HG03139 (cell line): ENCODE measurements at regions not wholly inside any gene's neighbourhood (a gene's known extent, or its start where the extent isn't known, plus 50 kb on each side); places are given as distances from the start of the nearest gene placed in this dataset.

Experiments used
- ATAC-seq: cut with Tn5 transposase; IDR thresholded peaks from one replicate; pipeline ENCODE4 v1.9.1; 2021; ENCODE audit not compliant: unreplicated experiment

DNA sequence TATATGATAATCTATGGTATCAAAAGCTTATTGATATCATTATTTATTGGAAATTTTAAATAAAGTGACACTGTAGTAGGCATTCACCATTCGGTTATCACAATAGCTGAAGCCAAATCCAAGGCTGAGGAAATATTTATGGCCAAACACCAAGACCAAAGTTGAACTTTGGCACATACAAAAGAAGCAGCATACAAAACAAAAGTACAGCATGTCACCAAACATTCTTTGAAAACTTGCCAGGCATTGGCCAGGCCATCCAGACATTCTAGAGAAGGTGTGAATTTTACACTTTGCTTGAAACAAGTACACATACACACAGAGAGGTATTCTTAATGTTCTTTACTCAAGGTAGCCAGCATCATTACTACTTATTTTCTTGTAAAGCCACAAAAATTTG lies 544.4 kb upstream of the CXADR start:
- ATAC-seq: no peak

DNA sequence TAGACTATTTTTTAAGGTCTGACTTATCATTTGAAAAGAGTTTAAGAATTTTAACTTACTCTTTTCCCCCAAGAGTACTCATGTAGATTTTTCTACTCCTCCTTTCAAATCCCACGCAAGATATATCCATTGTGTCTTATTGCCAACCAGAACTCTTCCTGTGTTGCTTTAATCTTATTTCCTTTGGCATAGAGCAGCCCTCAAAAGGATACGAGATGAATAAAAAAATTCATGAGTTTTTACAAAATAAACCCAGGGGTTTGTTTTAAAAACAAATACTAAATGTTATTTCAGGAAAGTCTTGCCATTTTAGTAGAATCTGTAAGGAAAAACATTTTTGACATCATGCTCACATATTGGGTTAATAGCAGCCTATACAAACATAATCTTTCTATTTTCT lies 543.2 kb upstream of the CXADR start:
- ATAC-seq: no peak

DNA sequence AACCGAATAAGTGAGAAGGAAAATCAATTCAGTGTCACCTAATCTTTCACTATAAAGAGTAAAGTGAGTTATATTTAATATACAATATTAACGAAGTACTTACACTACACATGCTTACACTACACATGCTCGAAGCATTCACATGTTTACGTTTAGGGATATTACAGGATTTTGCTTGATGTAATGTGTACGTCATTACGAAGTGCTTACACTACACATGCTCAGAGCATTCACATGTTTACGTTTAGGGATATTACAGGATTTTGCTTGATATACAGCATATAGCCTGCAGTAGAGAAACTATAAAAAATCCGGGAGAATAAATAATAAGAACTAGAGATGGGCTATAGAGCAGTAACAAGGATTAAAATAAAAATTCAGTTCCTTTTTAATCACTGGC lies 538.8 kb upstream of the CXADR start:
- ATAC-seq: no peak

- no peak for ATAC-seq
These were observed 536.6 kb upstream of the CXADR start for GRCh38 chr21:16976193-16976592.

GRCh38 chr21:16978309-16978895 lies 534.4 kb upstream of the CXADR start:
- no peak for ATAC-seq

DNA sequence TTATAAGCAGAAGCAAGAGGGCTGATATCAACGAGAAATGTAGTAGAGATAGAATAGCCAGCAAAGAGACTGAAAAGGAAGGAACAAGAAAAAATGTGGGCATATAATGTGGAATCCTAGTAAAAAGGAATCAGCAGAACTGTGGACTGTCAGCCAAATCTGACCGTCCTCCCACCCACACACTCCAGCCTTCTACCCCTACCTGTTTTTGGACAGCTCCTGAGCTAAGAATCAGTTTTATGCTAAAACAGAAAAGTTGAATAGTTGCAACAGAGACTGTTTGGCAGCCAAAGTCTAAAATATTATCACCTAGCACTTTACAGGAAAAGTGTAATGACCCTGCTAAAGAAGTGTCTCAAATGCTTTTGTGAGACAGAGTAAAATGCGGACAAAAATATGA lies 533.3 kb upstream of the CXADR start:
- no peak for ATAC-seq

DNA sequence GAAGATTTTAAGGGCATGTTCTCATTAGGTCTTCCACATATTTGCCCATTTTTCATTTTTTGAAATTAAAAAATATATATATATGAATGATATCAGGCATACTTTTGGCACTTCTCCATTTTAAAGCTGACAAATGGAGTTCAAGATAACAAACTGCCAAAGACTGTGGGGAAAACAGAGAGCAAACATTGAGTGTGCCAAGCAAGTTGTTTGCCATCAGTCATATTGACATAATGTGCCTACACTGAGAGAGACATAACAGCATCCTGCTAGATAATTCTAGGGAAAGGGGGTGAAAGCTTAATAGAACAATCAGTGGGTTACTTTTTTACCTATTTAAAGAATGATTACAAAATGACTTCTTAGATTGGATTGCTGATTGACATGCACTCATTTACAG lies 529.4 kb upstream of the CXADR start:
- no peak for ATAC-seq

GRCh38 chr21:16992448-16992847 lies 520.4 kb upstream of the CXADR start:
- no peak for ATAC-seq

GRCh38 chr21:16993416-16994038 lies 519.3 kb upstream of the CXADR start:
- no peak for ATAC-seq

DNA sequence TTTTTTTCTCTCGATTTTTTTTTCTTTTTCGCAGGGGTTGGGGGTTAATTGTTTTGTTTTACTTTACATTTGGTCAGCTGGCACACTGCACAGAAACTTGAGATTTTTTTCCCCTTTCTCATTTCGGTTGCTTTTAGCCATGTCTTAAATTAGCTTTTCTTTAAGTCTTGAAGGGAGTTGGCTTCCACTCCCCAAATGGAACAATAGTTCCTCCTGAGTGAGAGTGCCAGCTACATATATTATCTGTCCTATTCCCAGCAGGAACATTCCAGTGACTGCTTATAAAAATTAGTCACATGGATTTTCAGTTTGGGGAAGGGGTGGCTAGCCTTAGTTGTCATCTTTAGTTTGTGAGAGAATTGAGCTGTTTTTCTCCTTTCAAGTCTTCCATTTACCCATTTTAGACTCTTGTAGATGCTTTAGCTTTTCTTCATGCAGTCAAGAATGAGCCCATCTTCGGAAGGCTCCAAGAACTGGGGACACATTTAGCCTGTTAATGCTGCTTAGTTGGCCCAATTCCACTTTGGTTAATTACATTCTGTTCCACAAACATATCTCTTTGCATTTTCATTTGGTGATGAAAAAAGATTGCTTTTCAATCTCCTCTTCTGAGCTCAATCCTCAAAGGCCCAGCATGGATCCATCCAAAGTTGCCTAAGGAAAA lies 510.1 kb upstream of the CXADR start:
- no peak for ATAC-seq

DNA sequence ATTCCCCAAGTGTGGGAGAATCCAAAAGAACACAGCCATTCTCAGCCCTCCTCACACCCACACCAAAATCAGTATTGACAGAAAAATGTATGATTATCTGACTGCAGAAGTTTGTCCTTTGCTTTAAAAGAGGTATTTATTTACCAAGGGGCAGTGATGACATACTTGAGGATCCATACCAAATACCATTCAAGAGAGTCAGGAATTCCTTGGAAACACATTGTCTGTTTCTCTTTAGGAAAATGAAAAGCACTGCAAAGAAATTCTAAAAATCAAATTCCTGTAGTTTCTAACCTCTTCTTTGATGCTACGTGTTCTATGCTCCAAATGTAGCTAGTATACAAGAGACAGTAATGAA lies 509.6 kb upstream of the CXADR start:
- no peak for ATAC-seq

GRCh38 chr21:17003763-17004373 lies 509.0 kb upstream of the CXADR start:
- no peak for ATAC-seq

DNA sequence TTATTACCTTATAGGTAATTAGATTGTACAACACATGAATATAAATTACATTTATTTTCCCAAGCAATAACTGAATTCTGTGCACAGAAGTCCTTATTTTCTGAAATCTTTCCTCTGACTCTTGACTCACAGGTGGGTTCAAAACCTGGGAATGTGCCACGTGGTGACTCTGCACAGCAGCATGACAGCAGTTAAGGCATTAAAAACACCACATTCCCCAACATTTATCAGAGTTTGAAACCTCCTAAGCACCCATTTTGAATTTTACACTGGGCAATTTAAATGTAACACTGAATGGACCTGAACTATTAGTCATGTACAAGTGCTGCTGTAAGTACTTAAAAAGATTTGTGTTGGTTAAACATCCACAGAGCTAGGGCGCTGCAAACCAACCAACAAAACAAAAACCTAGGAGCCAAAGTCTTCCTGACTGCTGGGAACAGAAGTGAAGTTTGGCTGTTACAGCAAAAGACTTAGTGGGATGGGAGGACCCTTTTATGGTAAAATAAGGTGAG lies 480.6 kb upstream of the CXADR start:
- no peak for ATAC-seq

DNA sequence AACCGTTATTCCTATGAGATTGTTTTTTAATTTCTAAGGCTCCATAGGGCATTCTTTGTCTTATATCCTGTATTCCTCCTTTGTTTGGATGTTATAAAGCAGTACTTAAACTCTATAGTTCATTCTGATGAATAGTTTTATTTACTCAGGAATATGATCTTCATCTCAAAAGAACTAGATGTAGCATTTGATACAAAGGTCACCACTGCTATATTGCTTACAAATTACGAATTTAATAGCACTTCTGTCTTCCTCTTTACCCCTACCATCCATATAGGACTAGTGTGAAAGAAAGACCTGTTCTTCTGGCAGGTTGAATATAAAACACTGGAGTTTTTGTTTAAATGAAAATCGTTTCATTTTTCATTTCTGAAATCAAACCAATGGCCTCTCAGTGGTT lies 468.1 kb upstream of the CXADR start:
- ATAC-seq: no peak

- no peak for ATAC-seq
These were observed 467.5 kb upstream of the CXADR start for GRCh38 chr21:17045214-17045853.

GRCh38 chr21:17048974-17049373 lies 463.9 kb upstream of the CXADR start:
- ATAC-seq: no peak

DNA sequence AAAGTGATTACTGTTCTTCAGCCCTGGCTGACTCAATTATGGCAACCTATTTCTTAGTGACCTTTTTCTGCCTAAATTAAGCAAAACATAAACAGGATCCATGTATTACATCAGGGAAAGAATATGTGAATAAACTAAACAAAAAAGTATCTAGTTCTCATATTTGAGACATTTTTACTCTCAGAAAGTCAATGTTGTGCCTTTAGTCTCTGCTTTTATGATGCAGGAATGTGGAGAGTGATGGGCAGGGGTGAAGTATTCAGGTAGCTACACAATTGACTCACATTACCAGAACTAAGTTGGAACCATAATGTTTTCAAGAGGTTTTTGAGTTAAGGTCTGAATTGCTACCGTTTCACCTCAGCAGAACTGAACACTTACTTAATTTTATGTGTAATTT lies 462.7 kb upstream of the CXADR start:
- no peak for ATAC-seq

DNA sequence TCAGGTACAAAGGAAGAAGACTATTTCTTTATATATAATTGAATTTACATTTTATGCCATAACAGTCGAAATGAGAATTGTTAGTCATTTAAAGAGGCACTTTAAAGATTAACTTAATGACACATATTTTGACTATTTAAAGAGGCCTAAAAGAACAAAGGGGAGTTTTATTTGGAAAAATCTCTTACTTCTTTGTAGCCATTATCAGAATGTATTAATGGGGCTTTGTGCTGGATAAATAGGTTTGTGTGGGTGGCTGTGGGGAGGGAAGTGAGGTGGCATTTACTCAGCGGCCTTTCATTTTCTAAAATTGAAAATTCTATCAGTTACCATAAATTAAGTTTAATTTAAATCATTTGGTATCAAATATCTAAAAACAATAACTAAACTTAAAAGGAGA lies 462.2 kb upstream of the CXADR start:
- no peak for ATAC-seq

GRCh38 chr21:17051054-17051453 lies 461.8 kb upstream of the CXADR start:
- ATAC-seq: no peak

DNA sequence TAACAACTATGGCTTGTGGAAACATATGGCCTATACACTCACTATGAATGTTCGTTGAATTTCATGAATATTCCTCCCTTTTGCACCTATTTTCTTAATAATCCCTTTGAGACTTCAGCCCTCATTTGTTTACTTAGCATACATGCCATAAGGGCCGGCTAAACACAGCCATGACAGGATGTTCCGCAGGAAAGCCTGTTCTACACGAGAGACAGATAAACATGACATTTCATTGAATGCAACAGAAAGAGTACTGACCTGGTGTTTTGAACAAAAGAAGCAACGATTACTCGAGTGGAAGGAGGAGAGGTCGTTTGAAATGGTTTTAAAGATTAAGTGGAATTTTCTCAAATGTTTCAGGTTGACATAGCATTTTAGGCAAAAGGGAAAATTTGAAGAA lies 459.5 kb upstream of the CXADR start:
- ATAC-seq: no peak

DNA sequence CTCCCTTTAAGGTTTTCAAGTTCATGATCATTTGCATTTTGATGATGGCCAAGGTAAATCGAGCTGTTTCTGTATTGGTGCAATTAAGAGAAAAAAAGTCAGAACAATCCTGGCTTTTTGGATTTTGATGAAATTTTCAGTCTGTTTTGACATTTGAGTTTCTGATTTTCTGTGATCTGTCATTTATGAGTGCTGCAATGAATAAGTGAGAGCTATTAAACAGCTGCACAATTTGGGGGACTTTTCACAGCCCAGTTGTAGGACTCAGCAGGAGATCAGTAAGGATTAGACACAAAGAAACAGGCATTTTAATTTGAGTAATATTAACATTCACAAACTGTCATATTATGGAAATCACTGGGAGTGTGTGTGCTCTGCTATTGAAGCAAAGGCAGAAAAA lies 452.9 kb upstream of the CXADR start:
- no peak for ATAC-seq

- no peak for ATAC-seq
These were observed 446.8 kb upstream of the CXADR start for GRCh38 chr21:17066006-17066405.
